Breast epithelium (tissue), 4 donors: ENCODE measurements at regions not wholly inside any gene's neighbourhood (a gene's known extent, or its start where the extent isn't known, plus 50 kb on each side); places are given as distances from the start of the nearest gene placed in this dataset.

Experiments
- DNase-seq, 2 donors: peaks; one replicate each; pipeline ENCODE4 v3.0.0-alpha.2; 2019; ENCODE audit warnings: low spot score in 2 of 2
- H3K27ac ChIP-seq, 2 donors: fragments of 200-600 bp; sonication (generic) in 1 of 2; one replicate each; pipeline ENCODE4 v1.5.1; 2016 to 2019; ENCODE audit warnings: mild to moderate bottlenecking in 1 of 2
- H3K27me3 ChIP-seq, 2 donors: fragments of 200-600 bp; sonication (generic) in 1 of 2; one replicate each; pipeline versions ENCODE4 v1.5.1 to v1.6.0; 2017 to 2019; ENCODE audit warnings: control low read depth in 1 of 2, mild to moderate bottlenecking in 1 of 2
- H3K36me3 ChIP-seq: fragments of 200-600 bp; one replicate; pipeline ENCODE4 v1.5.1; 2019
- H3K4me1 ChIP-seq, 2 donors: fragments of 200-600 bp; sonication (generic); one replicate each; pipeline ENCODE4 v1.5.1; 2016 to 2019; ENCODE audit warnings: control low read depth in 1 of 2
- H3K4me3 ChIP-seq, 3 donors: fragments of 200-600 bp; sonication (generic); 1 replicate in 2 of 3; 2 replicates in 1 of 3; pipeline ENCODE4 v1.5.1; 2016 to 2019; ENCODE audit warnings: mild to moderate bottlenecking in 3 of 3, moderate library complexity in 2 of 3
- H3K9me3 ChIP-seq, 2 donors: fragments of 200-600 bp; sonication (generic) in 1 of 2; one replicate each; pipeline ENCODE4 v1.5.1; 2016 to 2019; ENCODE audit warnings: control low read depth in 1 of 2
- POLR2A ChIP-seq: fragments of 450-650 bp; IDR thresholded peaks from one replicate; pipeline ENCODE4 v1.6.1; 2016; ENCODE audit warnings: antibody characterized with exemption, mild to moderate bottlenecking, moderate library complexity
- POLR2AphosphoS5 ChIP-seq, 3 donors: sonication (generic); formaldehyde crosslinking; IDR thresholded peaks; one replicate each; pipeline ENCODE4 v1.6.1; 2017; ENCODE audit warnings: antibody characterized with exemption in 3 of 3
- intact Hi-C: fragments of 100-400 bp; cut with DNase I; formaldehyde crosslinking; loops from one replicate; pipeline ENCODE4 v1.15.1; 2023; ENCODE audit warnings: low total_unique reads
- TF ChIP-seq, protein P1 (sequence below), 3 donors: fragments of 450-650 bp; IDR thresholded peaks; one replicate each; pipeline ENCODE4 v1.5.1; 2016 to 2017; ENCODE audit warnings: antibody characterized with exemption in 3 of 3, mild to moderate bottlenecking in 3 of 3, moderate library complexity in 3 of 3

DNA sequence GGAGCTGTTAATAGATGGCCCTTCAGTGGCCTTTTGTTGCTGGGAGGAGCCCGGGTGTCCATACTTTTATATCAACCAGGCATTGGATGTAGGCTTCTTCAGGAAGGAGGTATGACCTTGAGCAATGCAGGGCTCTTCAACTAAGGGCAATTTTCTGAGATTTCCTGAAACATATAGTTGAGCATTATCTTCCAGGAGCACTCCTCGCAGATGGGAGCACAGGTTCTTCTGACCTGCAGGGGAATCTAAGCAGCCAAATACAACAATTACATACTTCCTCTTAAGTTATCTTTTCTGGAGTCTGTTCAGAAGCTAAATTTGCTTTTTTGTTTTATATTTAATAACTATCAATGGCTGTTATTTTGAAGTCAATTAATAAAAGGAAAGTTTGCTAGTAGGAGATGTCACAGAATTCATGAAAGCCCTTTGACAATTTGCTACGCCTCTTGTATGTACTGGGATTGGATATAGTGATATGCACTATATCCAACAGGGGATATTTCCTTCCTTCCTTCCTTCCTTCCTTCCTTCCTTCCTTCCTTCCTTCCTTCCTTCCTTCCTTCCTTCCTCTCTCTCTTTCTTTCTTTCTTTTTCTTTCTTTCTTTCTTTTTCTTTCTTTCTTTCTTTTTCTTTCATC lies 422.6 kb upstream of the NEGR1 start:
- intact Hi-C loops = no loop called here
- Histone ChIP-seq H3K27me3 (no peaks in the 10 kb centered on the region), H3K36me3 (no peaks in the 10 kb centered on the region), H3K4me1 (no peaks in the 10 kb centered on the region), H3K4me3 (no peak overlapping the region), H3K9me3 (no peaks in the 10 kb centered on the region), H3K27ac (no peak overlapping the region)
- no peak for DNase-seq
- TF ChIP-seq, protein P1, sequence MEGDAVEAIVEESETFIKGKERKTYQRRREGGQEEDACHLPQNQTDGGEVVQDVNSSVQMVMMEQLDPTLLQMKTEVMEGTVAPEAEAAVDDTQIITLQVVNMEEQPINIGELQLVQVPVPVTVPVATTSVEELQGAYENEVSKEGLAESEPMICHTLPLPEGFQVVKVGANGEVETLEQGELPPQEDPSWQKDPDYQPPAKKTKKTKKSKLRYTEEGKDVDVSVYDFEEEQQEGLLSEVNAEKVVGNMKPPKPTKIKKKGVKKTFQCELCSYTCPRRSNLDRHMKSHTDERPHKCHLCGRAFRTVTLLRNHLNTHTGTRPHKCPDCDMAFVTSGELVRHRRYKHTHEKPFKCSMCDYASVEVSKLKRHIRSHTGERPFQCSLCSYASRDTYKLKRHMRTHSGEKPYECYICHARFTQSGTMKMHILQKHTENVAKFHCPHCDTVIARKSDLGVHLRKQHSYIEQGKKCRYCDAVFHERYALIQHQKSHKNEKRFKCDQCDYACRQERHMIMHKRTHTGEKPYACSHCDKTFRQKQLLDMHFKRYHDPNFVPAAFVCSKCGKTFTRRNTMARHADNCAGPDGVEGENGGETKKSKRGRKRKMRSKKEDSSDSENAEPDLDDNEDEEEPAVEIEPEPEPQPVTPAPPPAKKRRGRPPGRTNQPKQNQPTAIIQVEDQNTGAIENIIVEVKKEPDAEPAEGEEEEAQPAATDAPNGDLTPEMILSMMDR (IDR thresholded peaks at IDR 0.05) = no peak
- no peak for TF ChIP-seq POLR2A
- TF ChIP-seq POLR2AphosphoS5 (IDR thresholded peaks at IDR 0.05) = no peak

DNA sequence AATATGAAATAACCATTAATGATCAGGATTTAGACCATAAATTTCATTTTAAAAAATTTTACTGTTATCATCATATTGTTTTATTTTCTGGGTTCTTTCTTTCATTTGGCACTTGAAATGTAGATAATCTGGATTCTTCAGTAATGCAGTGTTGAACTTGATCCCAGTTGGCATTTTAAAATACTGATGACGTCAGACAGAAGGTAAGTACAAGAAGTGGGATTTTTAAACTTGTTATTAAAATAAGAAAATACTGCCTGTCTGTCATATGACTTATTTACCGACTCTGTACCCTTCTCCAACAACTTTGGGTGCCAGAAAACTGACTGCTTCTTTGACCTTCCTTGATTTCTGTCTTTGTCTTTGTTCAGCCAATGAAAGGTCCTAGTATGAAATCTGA lies 415.1 kb upstream of the NEGR1 start:
- TF ChIP-seq POLR2AphosphoS5 (IDR thresholded peaks at IDR 0.05) (no peak), POLR2A (no peak)
- TF ChIP-seq, protein P1 (IDR thresholded peaks at IDR 0.05) = no peak
- Histone ChIP-seq H3K4me1 (no peaks in the 10 kb centered on the region), H3K27ac (no peak overlapping the region), H3K27me3 (no peaks in the 10 kb centered on the region), H3K36me3 (no peaks in the 10 kb centered on the region), H3K4me3 (no peak overlapping the region), H3K9me3 (peaks cover 5 to 13% of the 10 kb centered on the region in 2 donors)
- no peak for DNase-seq
- intact Hi-C loops = no loop called here

DNA sequence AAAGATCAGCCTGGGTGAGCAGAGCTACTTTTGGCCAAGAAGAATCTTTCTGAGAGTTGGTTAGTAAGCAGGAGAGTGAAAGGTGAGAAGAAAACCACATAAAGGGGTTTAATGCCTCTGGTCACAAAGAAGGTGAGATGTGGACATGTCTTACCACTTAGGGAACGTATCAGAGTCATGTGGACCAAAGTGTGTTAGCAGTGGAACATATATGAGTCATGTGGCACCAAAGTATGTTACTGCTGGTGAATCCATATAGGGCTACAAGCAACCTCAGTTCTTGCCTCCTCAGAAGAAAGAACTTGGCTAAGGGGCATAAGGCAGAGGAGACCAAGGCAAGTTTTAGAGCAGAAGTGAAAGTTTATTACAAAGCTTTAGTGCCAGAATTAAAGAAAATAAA lies 411.6 kb upstream of the NEGR1 start:
- intact Hi-C loops = no loop called here
- DNase-seq = no peak
- no peaks in the 10 kb centered on the region for H3K27me3 ChIP-seq
- TF ChIP-seq POLR2AphosphoS5 (IDR thresholded peaks at IDR 0.05) (no peak), POLR2A (no peak)
- TF ChIP-seq, protein P1 (IDR thresholded peaks at IDR 0.05) = no peak
- no peak overlapping the region for H3K27ac ChIP-seq
- H3K4me3 ChIP-seq = no peak overlapping the region
- H3K36me3 ChIP-seq = no peaks in the 10 kb centered on the region
- no peaks in the 10 kb centered on the region for H3K4me1 ChIP-seq
- H3K9me3 ChIP-seq = peaks cover 5 to 13% of the 10 kb centered on the region in 2 donors

DNA sequence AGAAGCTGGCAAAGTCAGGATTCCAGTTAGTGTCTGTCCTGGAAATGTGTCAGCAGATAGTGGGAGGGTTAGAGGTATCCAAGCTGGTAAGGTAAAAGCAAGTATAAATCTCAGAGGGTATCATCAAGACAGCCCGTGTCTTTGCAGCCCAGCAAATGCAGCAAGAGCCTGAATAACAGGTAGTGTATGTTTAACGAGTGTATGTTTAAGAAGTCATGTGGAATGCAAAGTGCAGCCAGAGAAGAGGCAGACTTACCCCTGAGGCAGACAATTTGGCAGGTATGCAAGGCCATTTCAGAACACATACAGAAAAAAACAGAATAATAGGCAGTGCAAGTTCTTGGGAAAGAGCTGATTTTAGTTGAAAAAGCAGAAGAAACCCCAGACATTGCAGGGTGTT lies 411.0 kb upstream of the NEGR1 start:
- DNase-seq = no peak
- no peaks in the 10 kb centered on the region for H3K4me1 ChIP-seq
- intact Hi-C loops = no loop called here
- no peak for TF ChIP-seq POLR2A
- TF ChIP-seq, protein P1 (IDR thresholded peaks at IDR 0.05) = no peak
- no peak for TF ChIP-seq POLR2AphosphoS5 (IDR thresholded peaks at IDR 0.05)
- H3K27ac ChIP-seq = no peak overlapping the region
- H3K9me3 ChIP-seq = peaks cover 5 to 13% of the 10 kb centered on the region in 2 donors
- H3K27me3 ChIP-seq = no peaks in the 10 kb centered on the region
- no peak overlapping the region for H3K4me3 ChIP-seq
- no peaks in the 10 kb centered on the region for H3K36me3 ChIP-seq

DNA sequence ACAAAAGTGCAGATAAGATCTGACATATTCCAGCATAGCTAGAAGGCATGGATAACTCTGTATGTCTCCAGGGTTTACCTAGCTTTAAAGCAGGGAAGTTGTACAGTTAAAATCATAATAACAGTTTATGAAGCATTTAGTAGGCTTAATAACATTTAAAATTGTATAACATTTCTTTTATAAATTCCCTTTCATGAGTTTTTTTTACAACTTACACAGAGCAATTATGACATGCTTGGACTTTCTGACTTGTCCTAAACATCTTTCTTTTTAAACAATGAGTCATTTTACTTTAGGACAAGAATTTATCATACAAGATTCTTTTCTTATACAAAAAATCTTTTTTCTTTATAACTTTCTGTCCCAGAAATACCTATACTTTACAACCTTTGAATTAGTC lies 408.5 kb upstream of the NEGR1 start:
- H3K9me3 ChIP-seq = peaks cover 5 to 13% of the 10 kb centered on the region in 2 donors
- no peaks in the 10 kb centered on the region for H3K27me3 ChIP-seq
- no peak overlapping the region for H3K27ac ChIP-seq
- no peaks in the 10 kb centered on the region for H3K36me3 ChIP-seq
- H3K4me3 ChIP-seq = no peak overlapping the region
- no peak for TF ChIP-seq POLR2A
- TF ChIP-seq, protein P1 (IDR thresholded peaks at IDR 0.05) = no peak
- no peak for TF ChIP-seq POLR2AphosphoS5 (IDR thresholded peaks at IDR 0.05)
- no peaks in the 10 kb centered on the region for H3K4me1 ChIP-seq
- no peak for DNase-seq
- intact Hi-C loops = no loop called here
